HL-60/S4 (cell line): ENCODE measurements at regions not wholly inside any gene's neighbourhood (a gene's known extent, or its start where the extent isn't known, plus 50 kb on each side); places are given as distances from the start of the nearest gene placed in this dataset.

Experiments used
- in situ Hi-C: fragments of 300-500 bp; cut with MboI; formaldehyde crosslinking; loops from 2 replicates; pipeline ENCODE4 v1.14.3; 2022; ENCODE audit warnings: low sequenced_read_pairs

- in situ Hi-C loops: no loop called here
Measured at GRCh38 chr2:236403811-236404210, 139.6 kb upstream of the ASB18 start.

- in situ Hi-C loops: no loop called here
Measured at GRCh38 chr2:236404346-236404745, 140.1 kb upstream of the ASB18 start.

GRCh38 chr2:236405357-236405756 lies 141.2 kb upstream of the ASB18 start:
- in situ Hi-C loops: no loop called here

GRCh38 chr2:236408090-236408489 lies 143.9 kb upstream of the ASB18 start:
- in situ Hi-C loops: no loop called here

- in situ Hi-C loops: no loop called here
Measured at GRCh38 chr2:236408786-236409185, 144.6 kb upstream of the ASB18 start.

- in situ Hi-C loops: no loop called here
Measured at GRCh38 chr2:236415684-236416444, 151.7 kb upstream of the ASB18 start.

- in situ Hi-C loops: no loop called here
Measured at GRCh38 chr2:236417150-236417549, 152.5 kb upstream of the ACKR3 start.

GRCh38 chr2:236430584-236430983 lies 139.0 kb upstream of the ACKR3 start:
- in situ Hi-C loops: no loop called here

- in situ Hi-C loops: no loop called here
Measured at GRCh38 chr2:236434593-236434992, 135.0 kb upstream of the ACKR3 start.

GRCh38 chr2:236440110-236440881 lies 129.3 kb upstream of the ACKR3 start:
- in situ Hi-C loops: no loop called here

- in situ Hi-C loops: no loop called here
Measured at GRCh38 chr2:236444187-236444586, 125.4 kb upstream of the ACKR3 start.

- in situ Hi-C loops: no loop called here
Measured at GRCh38 chr2:236445678-236446077, 123.9 kb upstream of the ACKR3 start.

GRCh38 chr2:236446521-236446920 lies 123.1 kb upstream of the ACKR3 start:
- in situ Hi-C loops: no loop called here

- in situ Hi-C loops: no loop called here
Measured at GRCh38 chr2:236449167-236449761, 120.4 kb upstream of the ACKR3 start.

- in situ Hi-C loops: no loop called here
Measured at GRCh38 chr2:236452238-236452637, 117.4 kb upstream of the ACKR3 start.

GRCh38 chr2:236454076-236454475 lies 115.5 kb upstream of the ACKR3 start:
- in situ Hi-C loops: no loop called here

GRCh38 chr2:236459393-236459792 lies 110.2 kb upstream of the ACKR3 start:
- in situ Hi-C loops: no loop called here

- in situ Hi-C loops: no loop called here
Measured at GRCh38 chr2:236464140-236464539, 105.5 kb upstream of the ACKR3 start.

- in situ Hi-C loops: no loop called here
Measured at GRCh38 chr2:236472720-236473495, 96.7 kb upstream of the ACKR3 start.

GRCh38 chr2:236473691-236474090 lies 95.9 kb upstream of the ACKR3 start:
- in situ Hi-C loops: no loop called here

GRCh38 chr2:236479814-236480213 lies 89.8 kb upstream of the ACKR3 start:
- in situ Hi-C loops: no loop called here
